ENCODE measurements at regions not wholly inside any gene's neighbourhood (a gene's known extent, or its start where the extent isn't known, plus 50 kb on each side); places are given as distances from the start of the nearest gene placed in this dataset.

GRCh38 chr16:9033125-9033830 is 58.2 kb upstream of the HAPSTR1 start:
- 73% methylated on average over 9 of the region's 11 CpGs for WGBS (ENCODE audit: low lambda C conversion rate)
- TF ChIP-seq CTCF (IDR thresholded peaks at IDR 0.05) (peak; percentile 67), RAD21 (IDR thresholded peaks at IDR 0.05; ENCODE audit: low read length) (peak; percentile 49), SMC3 (IDR thresholded peaks at IDR 0.05; ENCODE audit: low read depth, low read length) (peak; percentile 39)
- TF ChIP-seq, protein P1, sequence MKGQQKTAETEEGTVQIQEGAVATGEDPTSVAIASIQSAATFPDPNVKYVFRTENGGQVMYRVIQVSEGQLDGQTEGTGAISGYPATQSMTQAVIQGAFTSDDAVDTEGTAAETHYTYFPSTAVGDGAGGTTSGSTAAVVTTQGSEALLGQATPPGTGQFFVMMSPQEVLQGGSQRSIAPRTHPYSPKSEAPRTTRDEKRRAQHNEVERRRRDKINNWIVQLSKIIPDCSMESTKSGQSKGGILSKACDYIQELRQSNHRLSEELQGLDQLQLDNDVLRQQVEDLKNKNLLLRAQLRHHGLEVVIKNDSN (IDR thresholded peaks at IDR 0.05; ENCODE audit: borderline replicate concordance, low read depth), result no peak
- TF ChIP-seq, protein P2, sequence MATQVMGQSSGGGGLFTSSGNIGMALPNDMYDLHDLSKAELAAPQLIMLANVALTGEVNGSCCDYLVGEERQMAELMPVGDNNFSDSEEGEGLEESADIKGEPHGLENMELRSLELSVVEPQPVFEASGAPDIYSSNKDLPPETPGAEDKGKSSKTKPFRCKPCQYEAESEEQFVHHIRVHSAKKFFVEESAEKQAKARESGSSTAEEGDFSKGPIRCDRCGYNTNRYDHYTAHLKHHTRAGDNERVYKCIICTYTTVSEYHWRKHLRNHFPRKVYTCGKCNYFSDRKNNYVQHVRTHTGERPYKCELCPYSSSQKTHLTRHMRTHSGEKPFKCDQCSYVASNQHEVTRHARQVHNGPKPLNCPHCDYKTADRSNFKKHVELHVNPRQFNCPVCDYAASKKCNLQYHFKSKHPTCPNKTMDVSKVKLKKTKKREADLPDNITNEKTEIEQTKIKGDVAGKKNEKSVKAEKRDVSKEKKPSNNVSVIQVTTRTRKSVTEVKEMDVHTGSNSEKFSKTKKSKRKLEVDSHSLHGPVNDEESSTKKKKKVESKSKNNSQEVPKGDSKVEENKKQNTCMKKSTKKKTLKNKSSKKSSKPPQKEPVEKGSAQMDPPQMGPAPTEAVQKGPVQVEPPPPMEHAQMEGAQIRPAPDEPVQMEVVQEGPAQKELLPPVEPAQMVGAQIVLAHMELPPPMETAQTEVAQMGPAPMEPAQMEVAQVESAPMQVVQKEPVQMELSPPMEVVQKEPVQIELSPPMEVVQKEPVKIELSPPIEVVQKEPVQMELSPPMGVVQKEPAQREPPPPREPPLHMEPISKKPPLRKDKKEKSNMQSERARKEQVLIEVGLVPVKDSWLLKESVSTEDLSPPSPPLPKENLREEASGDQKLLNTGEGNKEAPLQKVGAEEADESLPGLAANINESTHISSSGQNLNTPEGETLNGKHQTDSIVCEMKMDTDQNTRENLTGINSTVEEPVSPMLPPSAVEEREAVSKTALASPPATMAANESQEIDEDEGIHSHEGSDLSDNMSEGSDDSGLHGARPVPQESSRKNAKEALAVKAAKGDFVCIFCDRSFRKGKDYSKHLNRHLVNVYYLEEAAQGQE (IDR thresholded peaks at IDR 0.05; ENCODE audit: low read depth, low read length), result no peak
- no peaks in the 10 kb centered on the region for H4K20me1 ChIP-seq (ENCODE audit: insufficient read depth)
- ChIA-PET CTCF (interaction anchor here (0.6 to 2.1 kb wide), 15 partner anchors 9 to 453 kb away, joined by 3 to 8 read pairs (median 3); no protein-coding TSS in a partner anchor), POLR2A (no interaction called here)
- H3K9ac ChIP-seq, result no peak overlapping the region
- H3K36me3 ChIP-seq (replicated peaks in 1 of 2; ENCODE audit: control insufficient read depth in 1 of 2, insufficient read depth in 2 of 2, low read length in 1 of 2), result no peaks in the 10 kb centered on the region
- H3K9me2 ChIP-seq, result no peaks in the 10 kb centered on the region
- H3K79me2 ChIP-seq (ENCODE audit: insufficient read depth), result no peaks in the 10 kb centered on the region
- peak; percentile 57 for DNase-seq
- H3K27me3 ChIP-seq (ENCODE audit: insufficient read depth), result no peaks in the 10 kb centered on the region
- H3K9me3 ChIP-seq, result no peaks in the 10 kb centered on the region
- H3K4me3 ChIP-seq (ENCODE audit: low read depth in 2 of 2, low read length in 1 of 2), result no peak overlapping the region
- H3F3A ChIP-seq (replicated peaks; ENCODE audit: insufficient read depth), result no peaks in the 10 kb centered on the region
- no peak overlapping the region for H2AFZ ChIP-seq (ENCODE audit: low read depth)
- no peaks in the 10 kb centered on the region for H3K4me1 ChIP-seq (ENCODE audit: control insufficient read depth in 1 of 2, insufficient read depth in 2 of 2, low read depth in 1 of 2, low read length in 1 of 2)
- no peak overlapping the region for H3K27ac ChIP-seq (ENCODE audit: low read depth in 2 of 2, low read length in 1 of 2)
- H3K4me2 ChIP-seq, result no peak overlapping the region

DNA sequence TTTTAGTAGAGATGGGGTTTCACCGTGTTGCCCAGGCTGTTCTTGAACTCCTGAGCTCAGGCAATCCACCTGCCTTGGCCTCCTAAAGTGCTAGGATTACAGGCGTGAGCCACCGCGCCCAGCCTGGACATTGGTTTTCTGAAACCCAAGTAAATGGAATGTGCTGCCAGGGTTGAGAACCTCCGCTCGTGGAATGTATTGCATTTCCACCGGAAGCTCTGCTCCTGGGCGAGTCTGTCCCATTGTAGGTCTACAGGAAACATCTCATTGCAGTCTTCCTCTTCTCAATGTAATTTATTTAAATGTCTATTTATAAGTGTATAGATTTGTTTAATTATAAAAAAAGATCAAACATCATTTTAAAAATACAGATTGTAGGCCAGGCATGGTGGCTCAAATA is 57.4 kb upstream of the HAPSTR1 start:
- Histone ChIP-seq H3K27me3 (ENCODE audit: insufficient read depth) (no peaks in the 10 kb centered on the region), H3K9me2 (no peaks in the 10 kb centered on the region), H3K4me1 (ENCODE audit: control insufficient read depth in 1 of 2, insufficient read depth in 2 of 2, low read depth in 1 of 2, low read length in 1 of 2) (no peaks in the 10 kb centered on the region), H3F3A (replicated peaks; ENCODE audit: insufficient read depth) (no peaks in the 10 kb centered on the region), H4K20me1 (ENCODE audit: insufficient read depth) (no peaks in the 10 kb centered on the region), H3K36me3 (replicated peaks in 1 of 2; ENCODE audit: control insufficient read depth in 1 of 2, insufficient read depth in 2 of 2, low read length in 1 of 2) (no peaks in the 10 kb centered on the region), H3K27ac (ENCODE audit: low read depth in 2 of 2, low read length in 1 of 2) (no peak overlapping the region), H3K9ac (no peak overlapping the region), H3K4me2 (no peak overlapping the region), H3K9me3 (no peaks in the 10 kb centered on the region), H2AFZ (ENCODE audit: low read depth) (no peak overlapping the region), H3K4me3 (ENCODE audit: low read depth in 2 of 2, low read length in 1 of 2) (no peak overlapping the region), H3K79me2 (ENCODE audit: insufficient read depth) (no peaks in the 10 kb centered on the region)
- POLR2A ChIA-PET, result no interaction called here
- CTCF ChIA-PET, result interaction anchor here (0.6 to 2.1 kb wide), 10 partner anchors 8 to 156 kb away, joined by 3 to 8 read pairs (median 3); no protein-coding TSS in a partner anchor
- no peak for DNase-seq
- WGBS (ENCODE audit: low lambda C conversion rate), result 93% methylated on average over 8 of the region's 8 CpGs
- TF ChIP-seq TEAD4 (IDR thresholded peaks at IDR 0.05; ENCODE audit: borderline replicate concordance, insufficient read depth) (no peak), SMC3 (IDR thresholded peaks at IDR 0.05; ENCODE audit: low read depth, low read length) (no peak), FOSL2 (IDR thresholded peaks at IDR 0.05; ENCODE audit: borderline replicate concordance, low read depth) (no peak), EP300 (IDR thresholded peaks at IDR 0.05; ENCODE audit: borderline replicate concordance in 1 of 2, low read depth in 1 of 2, low read length in 1 of 2) (no peak), TAF1 (IDR thresholded peaks at IDR 0.05; ENCODE audit: borderline replicate concordance, low read depth, low read length) (no peak), NFIC (IDR thresholded peaks at IDR 0.05; ENCODE audit: borderline replicate concordance) (no peak), SIN3A (IDR thresholded peaks at IDR 0.05; ENCODE audit: borderline replicate concordance, low read depth, low read length) (no peak), RCOR1 (IDR thresholded peaks at IDR 0.05; ENCODE audit: low read length) (no peak), RAD21 (IDR thresholded peaks at IDR 0.05; ENCODE audit: low read length) (no peak), CTCF (IDR thresholded peaks at IDR 0.05) (no peak), GATA2 (CRISPR knock-in tag; IDR thresholded peaks at IDR 0.05) (no peak)
- TF ChIP-seq, protein P3, sequence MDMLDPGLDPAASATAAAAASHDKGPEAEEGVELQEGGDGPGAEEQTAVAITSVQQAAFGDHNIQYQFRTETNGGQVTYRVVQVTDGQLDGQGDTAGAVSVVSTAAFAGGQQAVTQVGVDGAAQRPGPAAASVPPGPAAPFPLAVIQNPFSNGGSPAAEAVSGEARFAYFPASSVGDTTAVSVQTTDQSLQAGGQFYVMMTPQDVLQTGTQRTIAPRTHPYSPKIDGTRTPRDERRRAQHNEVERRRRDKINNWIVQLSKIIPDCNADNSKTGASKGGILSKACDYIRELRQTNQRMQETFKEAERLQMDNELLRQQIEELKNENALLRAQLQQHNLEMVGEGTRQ (IDR thresholded peaks at IDR 0.05; ENCODE audit: borderline replicate concordance, low read depth, low read length), result no peak
- TF ChIP-seq, protein P1 (IDR thresholded peaks at IDR 0.05; ENCODE audit: borderline replicate concordance, low read depth), result no peak
